ENCODE measurements at regions not wholly inside any gene's neighbourhood (a gene's known extent, or its start where the extent isn't known, plus 50 kb on each side); places are given as distances from the start of the nearest gene placed in this dataset.

DNA sequence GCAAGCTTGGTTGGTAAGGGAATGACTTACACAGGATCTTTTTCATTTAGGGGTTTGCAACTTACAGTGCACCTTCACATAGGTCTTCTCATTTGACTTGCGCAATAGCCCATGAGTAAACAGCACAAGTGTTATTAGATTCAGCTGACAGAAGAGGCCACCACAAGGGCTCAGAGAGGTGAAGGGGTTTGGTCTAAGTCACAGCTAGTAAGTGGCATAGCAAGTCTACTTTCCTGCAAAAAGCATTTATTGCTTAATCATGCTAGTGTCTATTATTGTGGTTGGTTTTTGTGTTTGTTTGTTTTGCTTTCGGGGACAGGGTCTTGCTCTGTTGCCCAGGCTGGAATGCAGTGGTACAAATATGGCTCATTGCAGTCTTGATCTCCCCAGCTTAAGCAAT, 83.3 kb downstream of the SPRY1 start:
- intact Hi-C loops (cut with DNase I): no loop called here
- peak overlapping the region in 1 of 4 donors; percentile 75 for H3K27ac ChIP-seq
- H3K4me3 ChIP-seq: no peak overlapping the region
- TF ChIP-seq, protein P1, sequence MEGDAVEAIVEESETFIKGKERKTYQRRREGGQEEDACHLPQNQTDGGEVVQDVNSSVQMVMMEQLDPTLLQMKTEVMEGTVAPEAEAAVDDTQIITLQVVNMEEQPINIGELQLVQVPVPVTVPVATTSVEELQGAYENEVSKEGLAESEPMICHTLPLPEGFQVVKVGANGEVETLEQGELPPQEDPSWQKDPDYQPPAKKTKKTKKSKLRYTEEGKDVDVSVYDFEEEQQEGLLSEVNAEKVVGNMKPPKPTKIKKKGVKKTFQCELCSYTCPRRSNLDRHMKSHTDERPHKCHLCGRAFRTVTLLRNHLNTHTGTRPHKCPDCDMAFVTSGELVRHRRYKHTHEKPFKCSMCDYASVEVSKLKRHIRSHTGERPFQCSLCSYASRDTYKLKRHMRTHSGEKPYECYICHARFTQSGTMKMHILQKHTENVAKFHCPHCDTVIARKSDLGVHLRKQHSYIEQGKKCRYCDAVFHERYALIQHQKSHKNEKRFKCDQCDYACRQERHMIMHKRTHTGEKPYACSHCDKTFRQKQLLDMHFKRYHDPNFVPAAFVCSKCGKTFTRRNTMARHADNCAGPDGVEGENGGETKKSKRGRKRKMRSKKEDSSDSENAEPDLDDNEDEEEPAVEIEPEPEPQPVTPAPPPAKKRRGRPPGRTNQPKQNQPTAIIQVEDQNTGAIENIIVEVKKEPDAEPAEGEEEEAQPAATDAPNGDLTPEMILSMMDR (IDR thresholded peaks at IDR 0.05): no peak
- WGBS, 2 donors: 47 to 82% methylated on average over 2 of the region's 2 CpGs
- H3K4me1 ChIP-seq: peaks cover 3 to 16% (median 8%) of the 10 kb centered on the region in 3 donors
- FAIRE-seq: no peak
- DNase-seq: no peak
- no peaks in the 10 kb centered on the region for H3K27me3 ChIP-seq
- no peaks in the 10 kb centered on the region for H3K36me3 ChIP-seq
- peak; percentile 54 to 74 (median 60) for ATAC-seq
- H3K9me3 ChIP-seq: no peaks in the 10 kb centered on the region

DNA sequence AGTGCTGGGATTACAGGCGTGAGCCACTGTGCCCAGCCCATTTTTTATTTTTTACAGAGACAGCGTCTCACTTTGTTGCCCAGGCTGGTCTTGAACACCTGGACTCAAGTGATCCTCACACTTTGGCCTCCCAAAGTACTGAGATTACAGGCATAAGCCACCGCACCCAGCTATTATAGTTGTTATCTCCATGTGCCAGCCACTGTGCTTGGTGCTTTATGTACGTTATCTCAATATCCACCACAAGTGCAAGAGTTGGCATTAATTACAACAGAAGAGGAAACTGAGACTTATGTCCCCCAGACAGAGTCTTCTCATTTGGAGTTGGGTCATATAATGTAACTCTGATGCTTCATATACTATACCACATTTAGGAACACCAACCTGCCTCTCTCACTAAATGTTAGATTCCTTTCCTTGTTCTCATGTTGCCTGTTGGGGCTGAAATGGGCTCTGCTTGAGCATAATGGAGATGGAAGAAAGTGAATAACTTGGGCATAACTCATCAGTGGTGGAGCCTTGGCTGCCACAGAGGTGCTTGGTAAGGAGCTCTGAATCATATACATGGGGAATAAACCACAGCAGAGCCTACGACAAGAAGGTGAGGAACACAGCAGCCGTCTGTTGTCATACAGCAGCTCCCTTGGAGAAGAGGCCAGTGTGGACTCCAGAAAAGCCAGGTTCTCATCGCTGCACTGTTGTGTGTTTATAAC, 84.3 kb downstream of the SPRY1 start:
- DNase-seq (no peak), FAIRE-seq (no peak), ATAC-seq (no peak)
- Histone ChIP-seq H3K4me3 (no peak overlapping the region), H3K9me3 (no peaks in the 10 kb centered on the region), H3K4me1 (peaks cover 3 to 16% (median 8%) of the 10 kb centered on the region in 3 donors), H3K27ac (no peak overlapping the region), H3K27me3 (no peaks in the 10 kb centered on the region), H3K36me3 (no peaks in the 10 kb centered on the region)
- intact Hi-C loops (cut with DNase I): no loop called here
- TF ChIP-seq, protein P1 (IDR thresholded peaks at IDR 0.05): no peak
- WGBS, 2 donors: 83 to 91% methylated on average over 7 of the region's 7 CpGs

DNA sequence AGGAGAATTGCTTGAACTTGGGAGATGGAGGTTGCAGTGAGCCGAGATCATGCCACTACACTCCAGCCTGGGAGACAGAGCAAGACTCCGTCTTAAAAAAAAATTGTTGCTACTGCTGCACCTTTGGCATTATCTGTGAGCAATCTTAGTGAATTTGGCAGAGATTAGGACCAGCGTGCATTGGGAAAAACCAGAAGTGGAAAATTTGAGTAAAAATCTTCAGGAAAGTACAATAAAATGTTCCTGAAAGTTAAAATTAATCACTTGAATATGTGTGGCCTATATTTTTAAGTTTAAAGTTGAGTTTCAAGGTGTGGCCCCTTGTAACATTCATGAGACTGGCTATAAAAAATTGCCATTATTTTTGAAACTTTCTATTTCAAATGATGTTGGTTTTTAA, 85.1 kb downstream of the SPRY1 start:
- WGBS, 2 donors: 88 to 91% methylated on average over 3 of the region's 3 CpGs
- H3K4me3 ChIP-seq: no peak overlapping the region
- no peaks in the 10 kb centered on the region for H3K9me3 ChIP-seq
- H3K36me3 ChIP-seq: no peaks in the 10 kb centered on the region
- peaks cover 3 to 16% (median 8%) of the 10 kb centered on the region in 3 donors for H3K4me1 ChIP-seq
- TF ChIP-seq, protein P1 (IDR thresholded peaks at IDR 0.05): no peak
- FAIRE-seq (no peak), DNase-seq (no peak), ATAC-seq (no peak)
- H3K27ac ChIP-seq: no peak overlapping the region
- intact Hi-C loops (cut with DNase I): no loop called here
- H3K27me3 ChIP-seq: no peaks in the 10 kb centered on the region

DNA sequence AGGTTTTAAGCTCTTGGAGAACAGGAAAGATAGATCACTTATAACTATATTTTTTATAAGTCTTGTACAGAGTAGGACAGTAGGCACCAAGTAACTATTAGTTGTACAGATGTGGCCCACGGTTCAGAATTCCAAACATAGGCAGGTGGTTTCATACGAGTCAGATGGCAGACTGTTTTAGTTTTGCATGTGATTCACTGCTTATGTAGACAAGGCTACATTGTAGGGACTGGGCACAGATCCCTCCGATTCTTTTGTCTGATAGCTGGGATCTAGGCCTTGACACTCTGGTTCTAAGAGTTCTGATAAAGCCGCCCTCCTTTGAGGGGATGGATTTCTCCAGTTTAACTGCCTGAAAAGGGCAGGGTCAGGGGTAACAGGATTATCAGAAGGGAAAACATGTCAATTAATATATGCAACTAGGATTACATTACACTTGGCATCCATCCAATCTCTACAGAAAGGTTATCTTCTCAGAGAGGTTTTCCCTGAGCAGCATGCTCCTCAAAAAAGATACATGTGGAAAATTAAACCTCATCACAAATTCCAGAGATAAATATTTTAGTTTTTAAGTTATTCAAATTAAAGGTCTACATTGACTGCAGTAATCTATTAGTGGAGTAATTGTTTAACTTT, 87.8 kb downstream of the SPRY1 start:
- ATAC-seq: no peak
- no peaks in the 10 kb centered on the region for H3K9me3 ChIP-seq
- H3K27me3 ChIP-seq: no peaks in the 10 kb centered on the region
- WGBS, 2 donors: 68 to 78% methylated on average over 4 of the region's 4 CpGs
- peaks cover 3 to 7% (median 6%) of the 10 kb centered on the region in 3 donors for H3K4me1 ChIP-seq
- no peaks in the 10 kb centered on the region for H3K36me3 ChIP-seq
- TF ChIP-seq, protein P1 (IDR thresholded peaks at IDR 0.05): no peak
- H3K4me3 ChIP-seq: no peak overlapping the region
- H3K27ac ChIP-seq: no peak overlapping the region
- intact Hi-C loops (cut with DNase I): no loop called here
- DNase-seq: no peak
- no peak for FAIRE-seq

DNA sequence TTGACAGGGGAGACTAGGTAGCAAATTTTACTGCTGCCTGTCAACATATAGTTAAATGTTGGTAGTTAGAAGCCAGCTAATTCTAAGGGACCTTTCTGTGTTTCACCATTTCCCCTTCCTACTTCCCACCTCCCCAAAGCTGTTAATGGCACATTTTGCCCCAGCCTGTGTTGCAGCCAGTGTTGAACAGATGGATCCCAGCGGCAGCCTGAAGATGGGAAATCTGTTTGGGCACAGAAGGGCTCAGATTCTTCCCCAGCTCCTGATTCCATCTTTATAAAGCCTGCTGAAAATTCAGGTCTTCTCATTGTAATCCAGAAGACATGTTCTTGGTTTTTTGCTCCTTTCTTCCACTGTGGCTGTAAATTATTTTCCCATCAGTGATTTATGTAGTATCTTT, 89.0 kb downstream of the SPRY1 start:
- WGBS, 2 donors: 87 to 90% methylated on average over 1 of the region's 1 CpG
- TF ChIP-seq, protein P1 (IDR thresholded peaks at IDR 0.05): no peak
- Histone ChIP-seq H3K9me3 (no peaks in the 10 kb centered on the region), H3K27ac (no peak overlapping the region), H3K27me3 (no peaks in the 10 kb centered on the region), H3K4me1 (no peaks in the 10 kb centered on the region), H3K4me3 (no peak overlapping the region), H3K36me3 (no peaks in the 10 kb centered on the region)
- ATAC-seq: no peak
- intact Hi-C loops (cut with DNase I): no loop called here
- no peak for DNase-seq
- no peak for FAIRE-seq

Measured in pancreas (tissue), 10 donors.